K562 (cell line): ENCODE measurements at regions not wholly inside any gene's neighbourhood (a gene's known extent, or its start where the extent isn't known, plus 50 kb on each side); places are given as distances from the start of the nearest gene placed in this dataset.

ENCODE experiments used
- ATAC-seq: fragments of 200-7000 bp; cut with Tn5 transposase; 3 replicates; pipeline ENCODE4 v1.9.1; 2020; ENCODE audit warnings: moderate library complexity
- BruUV-seq: library from RNA; stranded (reverse); fragments of 400-500 nt; replicated peaks from 2 replicates; lab custom pipeline; 2021; lab: Mats Ljungman, UMichigan
- CTCF ChIA-PET: fragments of 300-600 bp; formaldehyde crosslinking; extraction: SDS; loops from one replicate; lab custom pipeline; 2021; ENCODE audit warnings: low intra/inter-chr PET ratio; lab: Yijun Ruan, JAX
- POLR2A ChIA-PET: fragments of 300-600, 350-650 bp; sonication (Branson Sonifier 250); formaldehyde crosslinking; extraction: SDS; loops from one replicate; lab custom pipeline; 2021; ENCODE audit warnings: antibody characterized with exemption, inconsistent platforms; lab: Yijun Ruan, JAX
- DNase-seq, 4 experiments: peaks; one replicate each; pipeline versions ENCODE4 v3.0.0 to v3.0.0-alpha.2; 2011 to 2018; ENCODE audit warnings: low spot score in 3 of 4, mixed read lengths in 3 of 4; ENCODE audit errors: extremely low read depth in 1 of 4
- FAIRE-seq: peaks from 2 replicates; lab custom pipeline; 2011; peaks lifted over from hg19 to GRCh38; lab: Jason Lieb, UNC
- H2AFZ ChIP-seq: 2 replicates; pipeline ENCODE4 v1.6.0; 2011; ENCODE audit warnings: low read depth, low read length, control low read depth, inconsistent platforms
- H3K27ac ChIP-seq: fragments of 200-600 bp; 3 replicates; pipeline ENCODE4 v1.8.0; 2011; ENCODE audit warnings: low read depth, mild to moderate bottlenecking, control low read depth, inconsistent platforms, low read length, moderate library complexity, mixed read lengths; ENCODE audit errors: extremely low read depth
- H3K27me3 ChIP-seq, 2 experiments: fragments of 300-600 bp in 1 of 2; 2 replicates in 1 of 2; 3 replicates in 1 of 2; pipeline versions ENCODE4 v1.6.0 to v1.8.0; 2011; ENCODE audit warnings: inconsistent platforms in 2 of 2, low read length in 2 of 2, mild to moderate bottlenecking in 1 of 2, mixed read lengths in 1 of 2, moderate library complexity in 1 of 2; ENCODE audit not compliant: control insufficient read depth in 2 of 2, insufficient read depth in 2 of 2
- H3K36me3 ChIP-seq: fragments of 300-600 bp; 3 replicates; pipeline ENCODE4 v1.8.0; 2011; ENCODE audit warnings: mild to moderate bottlenecking, low read length, inconsistent platforms; ENCODE audit not compliant: control insufficient read depth, insufficient read depth
- H3K4me1 ChIP-seq, 2 experiments: fragments of 200-600 bp in 1 of 2; replicated peaks in 1 of 2; 2 replicates in 1 of 2; 3 replicates in 1 of 2; pipeline versions ENCODE4 v1.5.1 to v1.8.0; 2011; ENCODE audit warnings: inconsistent platforms in 2 of 2, low read length in 2 of 2, mild to moderate bottlenecking in 1 of 2, mixed read lengths in 1 of 2, moderate library complexity in 1 of 2; ENCODE audit not compliant: control insufficient read depth in 2 of 2, insufficient read depth in 2 of 2
- H3K4me2 ChIP-seq: 2 replicates; pipeline ENCODE4 v1.6.1; 2011; ENCODE audit warnings: low read length, control low read depth, inconsistent platforms, mixed read lengths; ENCODE audit not compliant: insufficient read depth
- H3K4me3 ChIP-seq: fragments of 200-600 bp; sonication (generic), shearing (Covaris generic); 2 replicates; pipeline ENCODE4 v1.5.1; 2016; ENCODE audit warnings: control low read depth, inconsistent platforms
- H3K79me2 ChIP-seq: fragments of 200-600 bp; 3 replicates; pipeline ENCODE4 v1.8.0; 2011; ENCODE audit warnings: low read length, inconsistent platforms; ENCODE audit not compliant: control insufficient read depth, insufficient read depth
- H3K9ac ChIP-seq, 2 experiments: 2 replicates each; pipeline versions ENCODE4 v1.6.0 to v1.6.1; 2011; ENCODE audit warnings: low read depth in 2 of 2, low read length in 2 of 2, control low read depth in 1 of 2, inconsistent platforms in 1 of 2, mild to moderate bottlenecking in 1 of 2, mixed read lengths in 1 of 2; ENCODE audit not compliant: insufficient read depth in 1 of 2
- H3K9me1 ChIP-seq: one replicate; pipeline ENCODE4 v1.6.0; 2011; ENCODE audit warnings: inconsistent platforms, mild to moderate bottlenecking, low read length, moderate library complexity; ENCODE audit not compliant: control insufficient read depth, insufficient read depth
- H3K9me3 ChIP-seq: replicated peaks from 2 replicates; pipeline ENCODE4 v1.5.1; 2011; ENCODE audit warnings: low read depth, low read length, inconsistent platforms; ENCODE audit not compliant: control insufficient read depth, insufficient read depth
- H4K20me1 ChIP-seq: replicated peaks from 2 replicates; pipeline ENCODE4 v1.6.1; 2011; ENCODE audit warnings: low read length, inconsistent platforms, mixed read lengths; ENCODE audit not compliant: control insufficient read depth, insufficient read depth
- BRD9 ChIP-seq: fragments of 450-650 bp; IDR thresholded peaks from 2 replicates; pipeline ENCODE4 v1.6.1; 2018; ENCODE audit warnings: low read depth; ENCODE audit not compliant: partially characterized antibody
- PCBP1 ChIP-seq: fragments of 200-400 bp; formaldehyde crosslinking; IDR thresholded peaks from 2 replicates; pipeline ENCODE4 v1.6.1; 2018; ENCODE audit warnings: mild to moderate bottlenecking, low read depth, low read length; ENCODE audit not compliant: poor library complexity, severe bottlenecking
- PHF8 ChIP-seq: fragments of 200-600 bp; sonication (generic); IDR thresholded peaks from 2 replicates; pipeline ENCODE4 v1.6.1; 2012; ENCODE audit warnings: mixed run types, mild to moderate bottlenecking, inconsistent platforms, low read length, moderate library complexity, borderline replicate concordance
- POLR2AphosphoS5 ChIP-seq: IDR thresholded peaks from 2 replicates; pipeline ENCODE4 v1.6.1; 2011; ENCODE audit warnings: mild to moderate bottlenecking, low read depth, low read length, moderate library complexity; ENCODE audit not compliant: control insufficient read depth, insufficient read depth
- SLC30A9 ChIP-seq: fragments of 250-450 bp; sonication (Bioruptor Pico); IDR thresholded peaks from 2 replicates; pipeline ENCODE4 v1.8.0; 2022; ENCODE audit warnings: mild to moderate bottlenecking, moderate library complexity
- TAF7 ChIP-seq: fragments of 450-650 bp; IDR thresholded peaks from 2 replicates; pipeline ENCODE4 v1.6.1; 2016; ENCODE audit warnings: missing genetic modification characterization, missing compliant biosample characterization
- TBL1XR1 ChIP-seq, 2 experiments: IDR thresholded peaks; 2 replicates each; pipeline ENCODE4 v1.6.1; 2012; ENCODE audit warnings: improper control_type of control experiment in 2 of 2, low read length in 2 of 2, mild to moderate bottlenecking in 1 of 2
- THRAP3 ChIP-seq: fragments of 450-650 bp; IDR thresholded peaks from 2 replicates; pipeline ENCODE4 v1.6.1; 2016; ENCODE audit warnings: mild to moderate bottlenecking, inconsistent platforms, borderline replicate concordance
- ZNF239 ChIP-seq: fragments of 250-450 bp; sonication (Bioruptor Pico); IDR thresholded peaks from 2 replicates; pipeline ENCODE4 v1.4.0; 2020; ENCODE audit warnings: mild to moderate bottlenecking
- WGBS: fragments of 100-300 bp; shearing (Covaris generic); methylation state at CpG from one replicate; pipeline ENCODE4 v1.1.6; 2016; ENCODE audit warnings: low coverage, mixed read lengths; ENCODE audit not compliant: insufficient coverage; ENCODE audit errors: missing lambda C conversion rate; 5-methylcytosine and 5-hydroxymethylcytosine counted together
- in situ Hi-C: fragments of 300-500 bp; cut with MboI; formaldehyde crosslinking; loops from 4 replicates; pipeline ENCODE4 v1.15.0; 2018; ENCODE audit warnings: inconsistent platforms, mixed read lengths
- intact Hi-C: fragments of 100-400 bp; cut with micrococcal nuclease; formaldehyde crosslinking; loops from 2 replicates; pipeline ENCODE4 v1.14.2; 2022

DNA sequence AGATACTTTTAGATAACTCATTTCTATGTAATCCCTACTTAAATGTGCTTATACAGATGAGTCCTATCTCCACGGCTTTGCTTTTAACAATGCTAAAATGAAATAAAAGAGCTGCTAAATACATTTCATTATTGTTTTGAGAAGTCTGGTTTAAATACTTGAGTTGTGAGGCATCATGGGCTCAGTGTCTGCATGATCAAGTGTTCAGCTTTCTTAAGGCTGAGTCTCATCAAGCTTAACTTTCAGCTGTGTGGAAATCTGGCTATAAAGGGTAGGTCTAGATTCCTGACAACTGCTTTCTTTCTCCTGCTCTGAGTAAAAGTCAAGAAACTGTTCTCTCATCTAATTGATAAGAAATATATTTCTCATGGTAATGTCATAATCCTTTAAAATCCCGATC lies 235.4 kb downstream of the FSCB start:
- H3K79me2 ChIP-seq, result no peaks in the 10 kb centered on the region
- H3K36me3 ChIP-seq, result no peaks in the 10 kb centered on the region
- no TSS peak for BruUV-seq
- ATAC-seq (no peak), DNase-seq (no peak), FAIRE-seq (no peak)
- H3K9me1 ChIP-seq, result no peaks in the 10 kb centered on the region
- H3K4me2 ChIP-seq, result no peak overlapping the region
- H2AFZ ChIP-seq, result no peak overlapping the region
- no peak overlapping the region for H3K4me3 ChIP-seq
- H3K27ac ChIP-seq, result no peak overlapping the region
- H3K9me3 ChIP-seq, result no peaks in the 10 kb centered on the region
- intact Hi-C loops (no loop called here), in situ Hi-C loops (no loop called here)
- WGBS, result 0% methylated on average over 2 of the region's 2 CpGs
- TF ChIP-seq TAF7 (tag) (no peak), BRD9 (no peak), ZNF239 (no peak), POLR2AphosphoS5 (no peak), TBL1XR1 (IDR thresholded peaks at IDR 0.05; ENCODE audit: low read length in 2 of 2) (no peak), SLC30A9 (CRISPR knock-in tag) (no peak), THRAP3 (no peak), PCBP1 (no peak), PHF8 (no peak)
- POLR2A ChIA-PET, result no interaction called here
- no peak overlapping the region for H3K9ac ChIP-seq
- no peaks in the 10 kb centered on the region for H4K20me1 ChIP-seq
- H3K27me3 ChIP-seq, result no peaks in the 10 kb centered on the region
- no peaks in the 10 kb centered on the region for H3K4me1 ChIP-seq
- CTCF ChIA-PET, result no interaction called here
